ENCODE measurements at regions not wholly inside any gene's neighbourhood (a gene's known extent, or its start where the extent isn't known, plus 50 kb on each side); places are given as distances from the start of the nearest gene placed in this dataset.

DNA sequence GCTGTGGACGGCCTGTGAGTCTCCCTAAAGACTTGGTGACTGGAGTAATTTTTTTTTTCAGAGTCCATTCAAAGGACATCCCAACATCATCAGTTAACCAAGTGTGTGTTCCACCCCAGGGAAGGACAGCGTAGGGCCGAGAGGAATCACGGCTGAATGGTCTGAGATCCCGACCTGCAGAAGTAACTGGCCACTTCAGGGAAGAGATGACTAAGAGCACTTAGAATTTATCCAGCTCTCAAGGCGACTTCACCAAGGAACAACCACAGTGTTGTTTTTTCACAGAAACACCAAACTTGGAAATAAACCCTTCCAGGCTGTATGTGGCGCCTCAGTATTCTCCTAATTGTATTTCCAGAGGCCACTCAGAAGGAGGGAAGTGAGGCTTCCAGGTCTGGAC, 231.6 kb downstream of the FNDC1 start:
- H3K27me3 ChIP-seq = no peaks in the 10 kb centered on the region
- no peaks in the 10 kb centered on the region for H3K36me3 ChIP-seq (replicated peaks; ENCODE audit: insufficient read depth, low read depth)
- DNase-seq (ENCODE audit: low spot score) = no peak
- 87% methylated on average over 7 of the region's 7 CpGs for WGBS (ENCODE audit: low lambda C conversion rate, missing lambda C conversion rate)
- H3K79me2 ChIP-seq = no peaks in the 10 kb centered on the region
- H3K4me1 ChIP-seq (ENCODE audit: insufficient read depth) = no peaks in the 10 kb centered on the region
- no peaks in the 10 kb centered on the region for H3K9me3 ChIP-seq (ENCODE audit: low read depth)
- H3K9me2 ChIP-seq (replicated peaks; ENCODE audit: insufficient read depth) = no peaks in the 10 kb centered on the region
- TF ChIP-seq EZH2phosphoT487 (IDR thresholded peaks at IDR 0.05; ENCODE audit: low read depth, severe bottlenecking, unreplicated experiment) = no peak
- no peak overlapping the region for H3K4me2 ChIP-seq
- no peaks in the 10 kb centered on the region for H4K20me1 ChIP-seq (ENCODE audit: insufficient read depth, poor library complexity, severe bottlenecking)
- H2AFZ ChIP-seq = no peak overlapping the region
- no peak overlapping the region for H3K27ac ChIP-seq
- H3K4me3 ChIP-seq = no peak overlapping the region

DNA sequence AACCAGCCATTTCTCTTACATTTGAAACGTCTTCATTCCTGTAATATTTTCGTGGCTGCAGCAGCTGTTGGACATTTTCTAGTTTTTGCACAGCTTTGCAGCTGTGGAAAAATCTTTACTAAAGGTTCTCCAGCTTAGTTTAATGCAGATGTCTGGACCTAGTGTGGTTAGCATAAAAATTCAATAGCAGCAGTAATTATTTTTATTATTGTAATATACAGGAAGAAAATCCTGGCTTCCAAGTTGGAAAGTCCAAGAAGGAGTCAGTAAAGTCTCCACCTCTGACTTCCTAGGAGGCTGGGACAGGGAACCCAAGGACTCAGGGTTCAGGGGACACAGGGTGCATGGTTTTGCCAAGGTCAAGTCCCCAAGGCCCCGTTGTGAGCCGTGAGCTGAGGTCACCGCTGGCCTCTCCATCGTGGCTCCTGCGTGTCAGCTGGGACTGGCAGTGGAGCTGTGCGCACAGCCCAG, 230.6 kb downstream of the FNDC1 start:
- Histone ChIP-seq H3K27ac (no peak overlapping the region), H3K27me3 (no peaks in the 10 kb centered on the region), H4K20me1 (ENCODE audit: insufficient read depth, poor library complexity, severe bottlenecking) (no peaks in the 10 kb centered on the region), H3K4me3 (no peak overlapping the region), H3K9me3 (ENCODE audit: low read depth) (no peaks in the 10 kb centered on the region), H3K79me2 (no peaks in the 10 kb centered on the region), H3K4me2 (no peak overlapping the region), H2AFZ (no peak overlapping the region), H3K36me3 (replicated peaks; ENCODE audit: insufficient read depth, low read depth) (no peaks in the 10 kb centered on the region), H3K9me2 (replicated peaks; ENCODE audit: insufficient read depth) (no peaks in the 10 kb centered on the region), H3K4me1 (ENCODE audit: insufficient read depth) (no peaks in the 10 kb centered on the region)
- no peak for TF ChIP-seq EZH2phosphoT487 (IDR thresholded peaks at IDR 0.05; ENCODE audit: low read depth, severe bottlenecking, unreplicated experiment)
- TF ChIP-seq EZH2 (IDR thresholded peaks at IDR 0.05; ENCODE audit: borderline replicate concordance) = no peak
- TF ChIP-seq, protein P1, sequence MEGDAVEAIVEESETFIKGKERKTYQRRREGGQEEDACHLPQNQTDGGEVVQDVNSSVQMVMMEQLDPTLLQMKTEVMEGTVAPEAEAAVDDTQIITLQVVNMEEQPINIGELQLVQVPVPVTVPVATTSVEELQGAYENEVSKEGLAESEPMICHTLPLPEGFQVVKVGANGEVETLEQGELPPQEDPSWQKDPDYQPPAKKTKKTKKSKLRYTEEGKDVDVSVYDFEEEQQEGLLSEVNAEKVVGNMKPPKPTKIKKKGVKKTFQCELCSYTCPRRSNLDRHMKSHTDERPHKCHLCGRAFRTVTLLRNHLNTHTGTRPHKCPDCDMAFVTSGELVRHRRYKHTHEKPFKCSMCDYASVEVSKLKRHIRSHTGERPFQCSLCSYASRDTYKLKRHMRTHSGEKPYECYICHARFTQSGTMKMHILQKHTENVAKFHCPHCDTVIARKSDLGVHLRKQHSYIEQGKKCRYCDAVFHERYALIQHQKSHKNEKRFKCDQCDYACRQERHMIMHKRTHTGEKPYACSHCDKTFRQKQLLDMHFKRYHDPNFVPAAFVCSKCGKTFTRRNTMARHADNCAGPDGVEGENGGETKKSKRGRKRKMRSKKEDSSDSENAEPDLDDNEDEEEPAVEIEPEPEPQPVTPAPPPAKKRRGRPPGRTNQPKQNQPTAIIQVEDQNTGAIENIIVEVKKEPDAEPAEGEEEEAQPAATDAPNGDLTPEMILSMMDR (IDR thresholded peaks at IDR 0.05; ENCODE audit: poor library complexity) = no peak
- DNase-seq (ENCODE audit: low spot score) = no peak
- 82% methylated on average over 8 of the region's 8 CpGs for WGBS (ENCODE audit: low lambda C conversion rate, missing lambda C conversion rate)

DNA sequence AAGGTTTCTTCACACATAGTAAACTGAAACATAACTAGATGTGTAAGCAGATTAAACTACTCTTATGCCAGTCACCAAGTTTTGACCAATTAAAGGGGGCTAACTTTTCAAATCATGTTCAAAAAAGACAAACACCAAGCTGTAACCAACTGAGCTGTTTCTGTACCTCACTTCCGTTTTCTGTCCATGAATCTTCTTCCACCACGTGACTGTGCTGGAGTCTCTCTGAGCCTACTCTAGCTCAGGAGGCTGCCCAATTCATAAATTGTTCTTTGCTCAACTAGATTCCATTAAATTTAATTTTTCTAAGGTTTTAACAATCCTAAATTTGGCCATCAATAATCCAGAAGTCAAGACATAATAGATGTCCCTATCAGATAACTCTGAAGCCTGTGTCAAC, 229.4 kb downstream of the FNDC1 start:
- no peaks in the 10 kb centered on the region for H3K27me3 ChIP-seq
- H3K4me1 ChIP-seq (ENCODE audit: insufficient read depth) = no peaks in the 10 kb centered on the region
- no peak for DNase-seq (ENCODE audit: low spot score)
- no peak overlapping the region for H2AFZ ChIP-seq
- 88% methylated on average over 2 of the region's 2 CpGs for WGBS (ENCODE audit: low lambda C conversion rate, missing lambda C conversion rate)
- H3K4me3 ChIP-seq = no peak overlapping the region
- no peaks in the 10 kb centered on the region for H3K36me3 ChIP-seq (replicated peaks; ENCODE audit: insufficient read depth, low read depth)
- TF ChIP-seq EZH2phosphoT487 (IDR thresholded peaks at IDR 0.05; ENCODE audit: low read depth, severe bottlenecking, unreplicated experiment) (no peak), EZH2 (IDR thresholded peaks at IDR 0.05; ENCODE audit: borderline replicate concordance) (no peak)
- TF ChIP-seq, protein P1 (IDR thresholded peaks at IDR 0.05; ENCODE audit: poor library complexity) = no peak
- H3K9me3 ChIP-seq (ENCODE audit: low read depth) = no peaks in the 10 kb centered on the region
- no peaks in the 10 kb centered on the region for H4K20me1 ChIP-seq (ENCODE audit: insufficient read depth, poor library complexity, severe bottlenecking)
- no peak overlapping the region for H3K4me2 ChIP-seq
- no peaks in the 10 kb centered on the region for H3K79me2 ChIP-seq
- no peaks in the 10 kb centered on the region for H3K9me2 ChIP-seq (replicated peaks; ENCODE audit: insufficient read depth)
- H3K27ac ChIP-seq = no peak overlapping the region

DNA sequence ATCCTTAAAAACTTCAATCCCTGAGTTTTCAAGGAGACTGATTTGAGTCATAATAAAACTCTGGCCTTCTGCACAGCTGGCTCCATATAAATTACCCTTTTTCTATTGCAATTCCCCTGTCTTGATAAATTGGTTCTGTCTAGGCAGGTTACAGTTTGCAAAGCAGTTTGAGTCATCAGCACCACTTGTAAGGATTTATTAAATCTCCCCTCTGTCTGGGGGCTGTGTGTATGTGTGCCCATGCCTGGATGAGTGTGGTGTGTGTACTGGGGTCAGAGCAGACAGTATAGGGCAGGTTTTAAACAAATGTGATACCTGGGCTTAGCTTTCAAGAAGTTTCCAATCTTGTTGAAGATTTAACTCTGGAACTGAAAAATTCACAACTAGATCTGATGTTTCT, 228.6 kb downstream of the FNDC1 start:
- TF ChIP-seq, protein P1 (IDR thresholded peaks at IDR 0.05; ENCODE audit: poor library complexity) = no peak
- no peak for TF ChIP-seq EZH2 (IDR thresholded peaks at IDR 0.05; ENCODE audit: borderline replicate concordance)
- TF ChIP-seq EZH2phosphoT487 (IDR thresholded peaks at IDR 0.05; ENCODE audit: low read depth, severe bottlenecking, unreplicated experiment) = no peak
- no peaks in the 10 kb centered on the region for H3K36me3 ChIP-seq (replicated peaks; ENCODE audit: insufficient read depth, low read depth)

More for the DNA sequence above, 228.6 kb downstream of the FNDC1 start:
- H3K27ac ChIP-seq = no peak overlapping the region
- H3K79me2 ChIP-seq = no peaks in the 10 kb centered on the region
- H2AFZ ChIP-seq = no peak overlapping the region
- H3K4me1 ChIP-seq (ENCODE audit: insufficient read depth) = no peaks in the 10 kb centered on the region
- H3K4me2 ChIP-seq = no peak overlapping the region
- DNase-seq (ENCODE audit: low spot score) = no peak
- no peaks in the 10 kb centered on the region for H3K27me3 ChIP-seq
- H3K4me3 ChIP-seq = no peak overlapping the region
- no peaks in the 10 kb centered on the region for H3K9me2 ChIP-seq (replicated peaks; ENCODE audit: insufficient read depth)
- H3K9me3 ChIP-seq (ENCODE audit: low read depth) = no peaks in the 10 kb centered on the region
- H4K20me1 ChIP-seq (ENCODE audit: insufficient read depth, poor library complexity, severe bottlenecking) = no peaks in the 10 kb centered on the region

All from hepatocyte (in vitro differentiated cells).